Endothelial cell of umbilical vein (primary cell): ENCODE measurements at regions not wholly inside any gene's neighbourhood (a gene's known extent, or its start where the extent isn't known, plus 50 kb on each side); places are given as distances from the start of the nearest gene placed in this dataset.

Experiments
- EZH2 ChIP-seq: IDR thresholded peaks from 2 replicates; pipeline ENCODE4 v1.6.1; 2012; ENCODE audit warnings: borderline replicate concordance, low read depth, mild to moderate bottlenecking, moderate library complexity, low read length, inconsistent platforms; ENCODE audit not compliant: severe bottlenecking
- MYC ChIP-seq: IDR thresholded peaks from one replicate; pipeline ENCODE4 v1.6.1; 2011; ENCODE audit warnings: mild to moderate bottlenecking, low read depth, low read length
- POLR2A ChIP-seq: IDR thresholded peaks from 2 replicates; pipeline ENCODE4 v1.6.1; 2012; ENCODE audit warnings: low read depth, mild to moderate bottlenecking, control low read depth, low read length
- POLR2AphosphoS5 ChIP-seq: IDR thresholded peaks from 2 replicates; pipeline ENCODE4 v1.6.1; 2012; ENCODE audit warnings: low read depth, mild to moderate bottlenecking, control low read depth, low read length, moderate library complexity; ENCODE audit not compliant: insufficient read depth
- TF ChIP-seq, protein P1 (sequence below), 2 donors: IDR thresholded peaks; 1 replicate in 1 of 2; 2 replicates in 1 of 2; pipeline ENCODE4 v1.5.1; 2011; ENCODE audit warnings: low read length in 2 of 2, mild to moderate bottlenecking in 2 of 2, moderate library complexity in 2 of 2, control low read depth in 1 of 2, inconsistent platforms in 1 of 2, low read depth in 1 of 2; ENCODE audit not compliant: insufficient read depth in 1 of 2; ENCODE audit errors: extremely low read depth in 1 of 2
- TF ChIP-seq, protein P2 (sequence below): IDR thresholded peaks from 2 replicates; pipeline ENCODE4 v1.6.1; 2011; ENCODE audit not compliant: insufficient read depth, insufficient read length

DNA sequence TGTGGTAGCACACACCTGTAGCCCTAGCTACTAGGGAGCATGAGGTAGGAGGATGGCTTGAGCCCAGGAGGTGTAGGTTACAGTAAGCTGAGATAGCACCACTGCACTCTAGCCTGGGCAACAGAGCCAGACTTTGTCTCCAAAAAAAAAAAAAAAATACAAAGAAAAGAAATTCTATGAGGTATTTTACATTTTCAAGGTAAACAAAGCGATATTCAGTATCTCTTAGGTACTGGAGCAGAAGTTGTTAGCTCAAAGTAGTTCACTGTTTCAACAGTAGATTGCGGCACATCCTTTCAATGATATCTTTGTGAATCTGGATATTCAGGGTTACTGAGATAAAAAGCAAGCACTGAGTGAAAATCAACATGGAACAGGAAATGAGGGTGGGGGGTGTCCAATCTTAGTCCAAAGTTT is 318.5 kb downstream of the ZNF621 start:
- TF ChIP-seq, protein P1, sequence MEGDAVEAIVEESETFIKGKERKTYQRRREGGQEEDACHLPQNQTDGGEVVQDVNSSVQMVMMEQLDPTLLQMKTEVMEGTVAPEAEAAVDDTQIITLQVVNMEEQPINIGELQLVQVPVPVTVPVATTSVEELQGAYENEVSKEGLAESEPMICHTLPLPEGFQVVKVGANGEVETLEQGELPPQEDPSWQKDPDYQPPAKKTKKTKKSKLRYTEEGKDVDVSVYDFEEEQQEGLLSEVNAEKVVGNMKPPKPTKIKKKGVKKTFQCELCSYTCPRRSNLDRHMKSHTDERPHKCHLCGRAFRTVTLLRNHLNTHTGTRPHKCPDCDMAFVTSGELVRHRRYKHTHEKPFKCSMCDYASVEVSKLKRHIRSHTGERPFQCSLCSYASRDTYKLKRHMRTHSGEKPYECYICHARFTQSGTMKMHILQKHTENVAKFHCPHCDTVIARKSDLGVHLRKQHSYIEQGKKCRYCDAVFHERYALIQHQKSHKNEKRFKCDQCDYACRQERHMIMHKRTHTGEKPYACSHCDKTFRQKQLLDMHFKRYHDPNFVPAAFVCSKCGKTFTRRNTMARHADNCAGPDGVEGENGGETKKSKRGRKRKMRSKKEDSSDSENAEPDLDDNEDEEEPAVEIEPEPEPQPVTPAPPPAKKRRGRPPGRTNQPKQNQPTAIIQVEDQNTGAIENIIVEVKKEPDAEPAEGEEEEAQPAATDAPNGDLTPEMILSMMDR (IDR thresholded peaks at IDR 0.05; ENCODE audit: extremely low read depth in 1 of 2, insufficient read depth in 1 of 2, low read depth in 1 of 2, low read length in 2 of 2): no peak
- TF ChIP-seq MYC (no peak), POLR2A (no peak), EZH2 (no peak), POLR2AphosphoS5 (no peak)
- TF ChIP-seq, protein P2, sequence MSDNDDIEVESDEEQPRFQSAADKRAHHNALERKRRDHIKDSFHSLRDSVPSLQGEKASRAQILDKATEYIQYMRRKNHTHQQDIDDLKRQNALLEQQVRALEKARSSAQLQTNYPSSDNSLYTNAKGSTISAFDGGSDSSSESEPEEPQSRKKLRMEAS: no peak
